Activated CD8-positive, alpha-beta T cell treated with anti-CD3 and anti-CD28 coated beads for 36 hours (primary cell): ENCODE measurements at regions not wholly inside any gene's neighbourhood (a gene's known extent, or its start where the extent isn't known, plus 50 kb on each side); places are given as distances from the start of the nearest gene placed in this dataset.

Experiments
- ATAC-seq: fragments of 200-7000 bp; cut with Tn5 transposase; one replicate; pipeline ENCODE4 v1.10.0; 2021; ENCODE audit warnings: mild to moderate bottlenecking, moderate library complexity
- CTCF ChIA-PET: fragments of 350-600 bp; sonication (Branson Sonifier 250); formaldehyde crosslinking; loops from one replicate; lab custom pipeline; 2021; ENCODE audit warnings: antibody characterized with exemption; lab: Charles Lee
- POLR2A ChIA-PET: fragments of 350-600 bp; sonication (Branson Sonifier 250); formaldehyde crosslinking; loops from one replicate; lab custom pipeline; 2021; ENCODE audit warnings: antibody characterized with exemption; lab: Charles Lee
- DNase-seq: peaks from one replicate; pipeline ENCODE4 v3.0.0-alpha.2; 2020
- H3K27ac Mint-ChIP-seq: one replicate; pipeline ENCODE4 v1.8.0; 2021; ENCODE audit warnings: mild to moderate bottlenecking, mixed read lengths
- H3K27me3 Mint-ChIP-seq: one replicate; pipeline ENCODE4 v1.8.0; 2021; ENCODE audit warnings: mixed read lengths
- H3K36me3 Mint-ChIP-seq: one replicate; pipeline ENCODE4 v1.8.0; 2021; ENCODE audit warnings: low read depth, mixed read lengths
- H3K4me1 Mint-ChIP-seq: one replicate; pipeline ENCODE4 v1.8.0; 2021; ENCODE audit warnings: low read depth, mixed read lengths
- H3K4me3 Mint-ChIP-seq: one replicate; pipeline ENCODE4 v1.8.0; 2021; ENCODE audit warnings: mild to moderate bottlenecking, moderate library complexity, mixed read lengths
- H3K9me3 Mint-ChIP-seq: one replicate; pipeline ENCODE4 v1.8.0; 2021; ENCODE audit warnings: mixed read lengths
- intact Hi-C: fragments of 100-400 bp; cut with micrococcal nuclease; formaldehyde crosslinking; loops from one replicate; pipeline ENCODE4 v1.10.0; 2022
- TF ChIP-seq, protein P1 (sequence below): fragments of 200-600 bp; IDR thresholded peaks from one replicate; pipeline ENCODE4 v1.8.0; 2022; ENCODE audit warnings: antibody characterized with exemption, mild to moderate bottlenecking

- ATAC-seq (no peak), DNase-seq (no peak)
- TF ChIP-seq, protein P1, sequence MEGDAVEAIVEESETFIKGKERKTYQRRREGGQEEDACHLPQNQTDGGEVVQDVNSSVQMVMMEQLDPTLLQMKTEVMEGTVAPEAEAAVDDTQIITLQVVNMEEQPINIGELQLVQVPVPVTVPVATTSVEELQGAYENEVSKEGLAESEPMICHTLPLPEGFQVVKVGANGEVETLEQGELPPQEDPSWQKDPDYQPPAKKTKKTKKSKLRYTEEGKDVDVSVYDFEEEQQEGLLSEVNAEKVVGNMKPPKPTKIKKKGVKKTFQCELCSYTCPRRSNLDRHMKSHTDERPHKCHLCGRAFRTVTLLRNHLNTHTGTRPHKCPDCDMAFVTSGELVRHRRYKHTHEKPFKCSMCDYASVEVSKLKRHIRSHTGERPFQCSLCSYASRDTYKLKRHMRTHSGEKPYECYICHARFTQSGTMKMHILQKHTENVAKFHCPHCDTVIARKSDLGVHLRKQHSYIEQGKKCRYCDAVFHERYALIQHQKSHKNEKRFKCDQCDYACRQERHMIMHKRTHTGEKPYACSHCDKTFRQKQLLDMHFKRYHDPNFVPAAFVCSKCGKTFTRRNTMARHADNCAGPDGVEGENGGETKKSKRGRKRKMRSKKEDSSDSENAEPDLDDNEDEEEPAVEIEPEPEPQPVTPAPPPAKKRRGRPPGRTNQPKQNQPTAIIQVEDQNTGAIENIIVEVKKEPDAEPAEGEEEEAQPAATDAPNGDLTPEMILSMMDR: no peak
- H3K9me3 Mint-ChIP-seq: peaks cover 1% of the 10 kb centered on the region
- no peak overlapping the region for H3K4me3 Mint-ChIP-seq
- no peaks in the 10 kb centered on the region for H3K36me3 Mint-ChIP-seq
- intact Hi-C loops: no loop called here
- ChIA-PET CTCF (no interaction called here), POLR2A (no interaction called here)
- no peaks in the 10 kb centered on the region for H3K27me3 Mint-ChIP-seq
- no peaks in the 10 kb centered on the region for H3K4me1 Mint-ChIP-seq
- H3K27ac Mint-ChIP-seq: no peak overlapping the region
Measured at GRCh38 chr5:125695996-125696655, 727.1 kb upstream of the GRAMD2B start.

GRCh38 chr5:125696762-125697161 is 726.4 kb upstream of the GRAMD2B start:
- TF ChIP-seq, protein P1: no peak
- Mint-ChIP-seq H3K27me3 (no peaks in the 10 kb centered on the region), H3K9me3 (peaks cover 1% of the 10 kb centered on the region), H3K27ac (no peak overlapping the region), H3K4me1 (no peaks in the 10 kb centered on the region), H3K4me3 (no peak overlapping the region), H3K36me3 (no peaks in the 10 kb centered on the region)
- ChIA-PET POLR2A (no interaction called here), CTCF (no interaction called here)
- no peak for DNase-seq
- intact Hi-C loops: no loop called here
- no peak for ATAC-seq

- ATAC-seq (no peak), DNase-seq (no peak)
- intact Hi-C loops: no loop called here
- TF ChIP-seq, protein P1: no peak
- no peaks in the 10 kb centered on the region for H3K4me1 Mint-ChIP-seq
- no peaks in the 10 kb centered on the region for H3K36me3 Mint-ChIP-seq
- H3K27me3 Mint-ChIP-seq: no peaks in the 10 kb centered on the region
- no peaks in the 10 kb centered on the region for H3K9me3 Mint-ChIP-seq
- CTCF ChIA-PET: no interaction called here
- no peak overlapping the region for H3K27ac Mint-ChIP-seq
- POLR2A ChIA-PET: no interaction called here
- no peak overlapping the region for H3K4me3 Mint-ChIP-seq
Measured at GRCh38 chr5:125698420-125698819, 724.8 kb upstream of the GRAMD2B start.

GRCh38 chr5:125699860-125700259 is 723.3 kb upstream of the GRAMD2B start:
- Mint-ChIP-seq H3K4me1 (no peaks in the 10 kb centered on the region), H3K9me3 (peaks cover 9% of the 10 kb centered on the region), H3K36me3 (no peaks in the 10 kb centered on the region), H3K4me3 (no peak overlapping the region), H3K27ac (no peak overlapping the region), H3K27me3 (no peaks in the 10 kb centered on the region)
- intact Hi-C loops: no loop called here
- CTCF ChIA-PET: no interaction called here
- TF ChIP-seq, protein P1: no peak
- DNase-seq (no peak), ATAC-seq (no peak)
- POLR2A ChIA-PET: no interaction called here

- CTCF ChIA-PET: no interaction called here
- intact Hi-C loops: no loop called here
- TF ChIP-seq, protein P1: no peak
- H3K27me3 Mint-ChIP-seq: no peaks in the 10 kb centered on the region
- H3K9me3 Mint-ChIP-seq: peaks cover 11% of the 10 kb centered on the region
- H3K36me3 Mint-ChIP-seq: no peaks in the 10 kb centered on the region
- POLR2A ChIA-PET: no interaction called here
- no peaks in the 10 kb centered on the region for H3K4me1 Mint-ChIP-seq
- no peak overlapping the region for H3K27ac Mint-ChIP-seq
- ATAC-seq (no peak), DNase-seq (no peak)
- no peak overlapping the region for H3K4me3 Mint-ChIP-seq
Measured at GRCh38 chr5:125700380-125700861, 722.8 kb upstream of the GRAMD2B start.
